ENCODE measurements at regions not wholly inside any gene's neighbourhood (a gene's known extent, or its start where the extent isn't known, plus 50 kb on each side); places are given as distances from the start of the nearest gene placed in this dataset.

DNA sequence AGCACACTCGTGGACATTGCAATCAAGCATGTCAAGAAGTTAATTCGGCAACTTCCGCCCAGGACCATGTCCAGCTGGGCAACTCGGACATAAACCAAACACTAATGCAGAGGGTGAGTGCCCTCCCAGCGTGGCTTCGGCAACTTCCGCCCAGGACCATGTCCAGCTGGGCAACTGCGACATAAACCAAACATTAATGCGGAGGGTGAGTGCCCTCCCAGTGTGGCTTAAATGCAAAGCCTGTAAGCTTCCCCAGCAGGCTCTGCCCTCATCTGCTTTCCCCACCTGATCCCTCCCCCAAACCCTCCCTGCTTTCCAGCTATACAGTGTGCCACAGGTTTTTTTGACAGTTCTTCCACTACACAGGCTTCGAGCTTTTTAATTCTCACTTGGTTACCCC, 143.4 kb downstream of the PXDC1 start:
- ATAC-seq (ENCODE audit: low FRiP score) (no peak), DNase-seq (ENCODE audit: low spot score) (no peak)
- TF ChIP-seq CTCF (IDR thresholded peaks at IDR 0.05) = no peak

DNA sequence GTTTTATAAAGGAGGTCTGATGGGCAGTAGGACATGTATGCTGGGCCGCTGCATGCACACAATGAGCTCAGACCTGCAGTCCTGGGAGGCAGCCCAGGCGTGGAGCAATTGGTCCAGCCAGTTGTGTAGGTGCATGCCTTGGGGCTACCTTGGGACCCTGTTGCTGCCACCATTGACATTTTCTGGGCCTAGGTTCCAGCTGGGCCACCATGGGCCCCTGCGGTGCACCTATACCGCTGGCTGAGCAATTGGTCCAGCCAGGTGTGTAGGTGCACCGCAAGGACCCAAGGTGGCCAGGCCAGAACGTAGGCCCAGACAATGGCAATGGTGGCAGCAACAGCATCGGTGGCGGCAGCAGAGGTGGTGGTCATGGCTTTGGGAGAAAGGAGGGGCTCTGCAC, 143.9 kb downstream of the PXDC1 start:
- no peak for DNase-seq (ENCODE audit: low spot score)

GRCh38 chr6:3607171-3607570, 144.3 kb downstream of the PXDC1 start:
- TF ChIP-seq CTCF (IDR thresholded peaks at IDR 0.05) = no peak
- DNase-seq (ENCODE audit: low spot score) (no peak), ATAC-seq (ENCODE audit: low FRiP score) (no peak)

More for the DNA sequence above, 143.9 kb downstream of the PXDC1 start:
- no peak for ATAC-seq (ENCODE audit: low FRiP score)
- no peak for TF ChIP-seq CTCF (IDR thresholded peaks at IDR 0.05)

DNA sequence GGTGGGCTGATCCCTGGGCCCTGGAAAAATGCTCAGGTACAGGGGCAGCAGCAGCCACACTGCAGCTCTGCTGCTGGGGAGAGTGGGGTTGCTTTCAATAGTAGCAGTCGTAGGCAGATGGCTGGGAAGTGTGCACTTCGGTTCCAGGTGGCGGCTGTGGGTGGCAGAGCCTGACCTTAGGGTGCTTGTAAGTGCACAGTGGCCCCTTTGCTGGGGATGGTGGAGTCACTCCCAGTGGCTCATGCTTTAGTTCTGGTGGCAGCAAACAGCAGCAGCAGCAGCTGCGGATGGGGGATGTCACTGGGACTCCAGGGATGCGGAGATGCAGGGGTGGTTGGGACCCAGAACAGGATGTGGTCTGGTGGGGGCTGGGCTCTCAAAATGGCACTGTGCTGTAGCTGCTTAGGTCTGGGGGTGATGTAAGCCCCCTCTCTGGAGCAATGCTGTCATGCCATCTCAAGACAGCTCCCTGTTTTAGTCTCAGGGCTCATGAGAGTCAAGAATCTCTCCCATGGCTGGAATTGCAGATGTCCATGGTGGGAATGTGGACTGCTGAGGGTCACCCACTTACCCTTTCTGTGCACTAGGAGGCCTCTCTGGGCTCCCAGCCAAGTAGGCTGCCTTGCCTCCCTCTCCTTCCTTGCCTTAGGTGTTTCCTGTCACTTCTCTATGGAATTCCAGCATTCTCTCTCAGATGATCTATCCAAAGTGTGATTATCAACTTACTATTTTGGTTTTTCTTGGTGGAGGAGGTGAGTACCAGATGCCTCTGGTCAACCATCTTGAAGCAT, 146.7 kb upstream of the SLC22A23 start:
- ATAC-seq (ENCODE audit: low FRiP score) = no peak
- no peak for TF ChIP-seq CTCF (IDR thresholded peaks at IDR 0.05)
- DNase-seq (ENCODE audit: low spot score) = no peak

GRCh38 chr6:3601570-3601969, 144.7 kb upstream of the SLC22A23 start:
- DNase-seq (ENCODE audit: low spot score) (no peak), ATAC-seq (ENCODE audit: low FRiP score) (no peak)
- no peak for TF ChIP-seq CTCF (IDR thresholded peaks at IDR 0.05)

DNA sequence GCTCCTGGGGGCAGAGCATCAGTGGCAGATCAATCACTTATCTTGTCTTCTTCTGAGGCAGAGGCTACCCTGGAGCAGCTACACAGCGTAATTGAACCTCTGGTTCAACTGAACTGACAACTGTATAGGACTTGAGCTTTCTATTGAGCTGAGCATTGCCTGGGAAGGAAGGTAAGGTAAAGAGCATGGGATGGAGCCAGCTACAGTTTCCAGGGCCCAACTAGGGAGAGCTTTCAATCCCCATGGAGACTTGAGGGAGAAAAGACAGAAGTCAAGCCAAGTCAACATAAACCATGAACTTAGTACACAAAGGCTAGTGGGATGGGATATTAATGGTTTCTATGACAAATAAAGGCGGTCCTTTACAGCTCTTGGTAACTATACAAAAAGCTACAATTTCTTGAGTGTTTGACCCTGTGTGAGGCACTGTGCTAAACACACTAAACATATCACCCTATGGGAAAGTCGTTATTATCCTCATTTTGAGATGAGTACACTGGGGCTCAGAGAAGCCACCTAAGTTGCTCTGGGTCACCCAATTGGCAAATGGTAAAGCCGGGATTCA, 140.7 kb upstream of the SLC22A23 start:
- ATAC-seq (ENCODE audit: low FRiP score) (no peak), DNase-seq (ENCODE audit: low spot score) (no peak)
- TF ChIP-seq CTCF (IDR thresholded peaks at IDR 0.05) = no peak

GRCh38 chr6:3596766-3597165, 139.9 kb upstream of the SLC22A23 start:
- no peak for TF ChIP-seq CTCF (IDR thresholded peaks at IDR 0.05)
- no peak for ATAC-seq (ENCODE audit: low FRiP score)
- DNase-seq (ENCODE audit: low spot score) = no peak
